Hematopoietic multipotent progenitor cell treated with erythropoietin and hydrocortisone succinate and interleukin-3 and kit ligand, for 15 days (in vitro differentiated cells): ENCODE measurements at regions not wholly inside any gene's neighbourhood (a gene's known extent, or its start where the extent isn't known, plus 50 kb on each side); places are given as distances from the start of the nearest gene placed in this dataset.
"Not testable (repeated sequence)": the region's sequence is repeated elsewhere in the genome, so short reads cannot be mapped to it uniquely, and the experiment has no call there.

Experiments
- DNase-seq: peaks from one replicate; pipeline ENCODE4 v3.0.0-alpha.2; 2015; ENCODE audit warnings: low spot score

- no peak for DNase-seq
These were observed 149.1 kb upstream of the CTAGE1 start for GRCh38 chr18:22566703-22567420.

- no peak for DNase-seq
These were observed 150.1 kb upstream of the CTAGE1 start for GRCh38 chr18:22567794-22568193.

GRCh38 chr18:22570492-22570891, 152.8 kb upstream of the CTAGE1 start:
- DNase-seq: no peak

- DNase-seq: no peak
These were observed 154.6 kb upstream of the CTAGE1 start for GRCh38 chr18:22572341-22572740.

GRCh38 chr18:22579271-22579670, 161.6 kb upstream of the CTAGE1 start:
- DNase-seq: no peak

GRCh38 chr18:22585333-22585732, 167.6 kb upstream of the CTAGE1 start:
- DNase-seq: no peak

GRCh38 chr18:22585821-22586220, 168.1 kb upstream of the CTAGE1 start:
- no peak for DNase-seq

- no peak for DNase-seq
These were observed 173.5 kb upstream of the CTAGE1 start for GRCh38 chr18:22591222-22591621.

- DNase-seq: no peak
These were observed 176.5 kb upstream of the CTAGE1 start for GRCh38 chr18:22594155-22594690.

GRCh38 chr18:22601481-22601880, 183.8 kb upstream of the CTAGE1 start:
- no peak for DNase-seq

- not testable (repeated sequence) for DNase-seq
These were observed 184.7 kb upstream of the CTAGE1 start for GRCh38 chr18:22602456-22602855.

GRCh38 chr18:22603902-22604301, 186.2 kb upstream of the CTAGE1 start:
- no peak for DNase-seq

- no peak for DNase-seq
These were observed 186.8 kb upstream of the CTAGE1 start for GRCh38 chr18:22604390-22604985.

- no peak for DNase-seq
These were observed 187.3 kb upstream of the CTAGE1 start for GRCh38 chr18:22604986-22605421.

GRCh38 chr18:22605736-22606135, 188.0 kb upstream of the CTAGE1 start:
- no peak for DNase-seq

GRCh38 chr18:22606563-22607283, 189.0 kb upstream of the CTAGE1 start:
- DNase-seq: no peak

- DNase-seq: no peak
These were observed 189.5 kb upstream of the CTAGE1 start for GRCh38 chr18:22607284-22607635.

GRCh38 chr18:22608847-22609246, 191.1 kb upstream of the CTAGE1 start:
- DNase-seq: no peak

GRCh38 chr18:22609642-22610041, 191.9 kb upstream of the CTAGE1 start:
- DNase-seq: no peak

GRCh38 chr18:22613058-22613690, 195.5 kb upstream of the CTAGE1 start:
- DNase-seq: no peak

- DNase-seq: no peak
These were observed 196.1 kb upstream of the CTAGE1 start for GRCh38 chr18:22613788-22614187.

GRCh38 chr18:22623513-22623912, 205.8 kb upstream of the CTAGE1 start:
- DNase-seq: no peak

- DNase-seq: no peak
These were observed 206.5 kb upstream of the CTAGE1 start for GRCh38 chr18:22624176-22624575.
